HUES6 (cell line): ENCODE measurements at regions not wholly inside any gene's neighbourhood (a gene's known extent, or its start where the extent isn't known, plus 50 kb on each side); places are given as distances from the start of the nearest gene placed in this dataset.

Experiments used
- H3K27ac ChIP-seq: 2 replicates; pipeline ENCODE4 v1.7.0; 2013; ENCODE audit warnings: low read depth, mild to moderate bottlenecking, low read length, inconsistent platforms
- H3K27me3 ChIP-seq: 2 replicates; pipeline ENCODE4 v1.6.1; 2013; ENCODE audit warnings: low read length; ENCODE audit not compliant: control insufficient read depth, insufficient read depth
- H3K36me3 ChIP-seq: 2 replicates; pipeline ENCODE4 v1.6.1; 2013; ENCODE audit warnings: low read length; ENCODE audit not compliant: control insufficient read depth, insufficient read depth
- H3K4me1 ChIP-seq: 2 replicates; pipeline ENCODE4 v1.6.1; 2013; ENCODE audit warnings: low read length; ENCODE audit not compliant: control insufficient read depth, insufficient read depth
- H3K4me3 ChIP-seq: 2 replicates; pipeline ENCODE4 v1.5.1; 2013; ENCODE audit warnings: low read depth, low read length
- H3K9ac ChIP-seq: one replicate; pipeline ENCODE4 v1.6.1; 2013; ENCODE audit warnings: mild to moderate bottlenecking, low read length
- H3K9me3 ChIP-seq: 2 replicates; pipeline ENCODE4 v1.6.1; 2013; ENCODE audit warnings: low read depth, low read length; ENCODE audit not compliant: control insufficient read depth, insufficient read depth

GRCh38 chr4:107276052-107276451, 239.9 kb upstream of the DKK2 start:
- H3K36me3 ChIP-seq, result no peaks in the 10 kb centered on the region
- no peak overlapping the region for H3K9ac ChIP-seq
- H3K27ac ChIP-seq, result no peak overlapping the region
- H3K4me1 ChIP-seq, result peaks cover 4% of the 10 kb centered on the region
- H3K4me3 ChIP-seq, result no peak overlapping the region
- no peaks in the 10 kb centered on the region for H3K9me3 ChIP-seq
- no peaks in the 10 kb centered on the region for H3K27me3 ChIP-seq

GRCh38 chr4:107275225-107275624, 239.1 kb upstream of the DKK2 start:
- Histone ChIP-seq H3K27ac (no peak overlapping the region), H3K4me1 (peaks cover 4% of the 10 kb centered on the region), H3K36me3 (no peaks in the 10 kb centered on the region)

GRCh38 chr4:107270614-107271013, 234.5 kb upstream of the DKK2 start:
- Histone ChIP-seq H3K36me3 (no peaks in the 10 kb centered on the region), H3K4me1 (no peaks in the 10 kb centered on the region), H3K9me3 (no peaks in the 10 kb centered on the region; the same call in 1 of the 2 replicates), H3K27ac (no peak overlapping the region), H3K27me3 (no peaks in the 10 kb centered on the region), H3K4me3 (no peak overlapping the region), H3K9ac (no peak overlapping the region)

More at GRCh38 chr4:107275225-107275624, 239.1 kb upstream of the DKK2 start:
- H3K4me3 ChIP-seq, result no peak overlapping the region
- H3K9me3 ChIP-seq, result no peaks in the 10 kb centered on the region
- H3K27me3 ChIP-seq, result no peaks in the 10 kb centered on the region
- H3K9ac ChIP-seq, result no peak overlapping the region

GRCh38 chr4:107269175-107269574, 233.1 kb upstream of the DKK2 start:
- Histone ChIP-seq H3K27ac (no peak overlapping the region), H3K4me3 (no peak overlapping the region), H3K27me3 (no peaks in the 10 kb centered on the region), H3K9me3 (no peaks in the 10 kb centered on the region; the same call in 1 of the 2 replicates), H3K36me3 (no peaks in the 10 kb centered on the region), H3K4me1 (no peaks in the 10 kb centered on the region), H3K9ac (no peak overlapping the region)

GRCh38 chr4:107265859-107266258, 229.7 kb upstream of the DKK2 start:
- no peak overlapping the region for H3K9ac ChIP-seq
- no peak overlapping the region for H3K27ac ChIP-seq
- no peaks in the 10 kb centered on the region for H3K36me3 ChIP-seq
- no peaks in the 10 kb centered on the region for H3K27me3 ChIP-seq
- H3K4me3 ChIP-seq, result no peak overlapping the region
- H3K4me1 ChIP-seq, result no peaks in the 10 kb centered on the region
- no peaks in the 10 kb centered on the region; the same call in 1 of the 2 replicates for H3K9me3 ChIP-seq

- Histone ChIP-seq H3K27ac (no peak overlapping the region), H3K36me3 (no peaks in the 10 kb centered on the region), H3K4me1 (no peaks in the 10 kb centered on the region; the same call in 1 of the 2 replicates), H3K9ac (no peak overlapping the region), H3K9me3 (no peaks in the 10 kb centered on the region), H3K4me3 (no peak overlapping the region), H3K27me3 (no peaks in the 10 kb centered on the region)
These were observed 225.2 kb upstream of the DKK2 start for GRCh38 chr4:107261241-107261874.

GRCh38 chr4:107258359-107258758, 222.2 kb upstream of the DKK2 start:
- H3K27ac ChIP-seq, result no peak overlapping the region
- H3K4me1 ChIP-seq, result no peaks in the 10 kb centered on the region; the same call in 1 of the 2 replicates
- no peak overlapping the region for H3K9ac ChIP-seq
- H3K4me3 ChIP-seq, result no peak overlapping the region
- H3K9me3 ChIP-seq, result no peaks in the 10 kb centered on the region
- no peaks in the 10 kb centered on the region for H3K27me3 ChIP-seq
- H3K36me3 ChIP-seq, result no peaks in the 10 kb centered on the region

- no peak overlapping the region for H3K9ac ChIP-seq
- no peak overlapping the region for H3K27ac ChIP-seq
- no peak overlapping the region for H3K4me3 ChIP-seq
- H3K9me3 ChIP-seq, result no peaks in the 10 kb centered on the region
- no peaks in the 10 kb centered on the region for H3K27me3 ChIP-seq
- H3K36me3 ChIP-seq, result no peaks in the 10 kb centered on the region
- H3K4me1 ChIP-seq, result no peaks in the 10 kb centered on the region; the same call in 1 of the 2 replicates
These were observed 219.5 kb upstream of the DKK2 start for GRCh38 chr4:107255596-107255995.

- no peaks in the 10 kb centered on the region for H3K27me3 ChIP-seq
- H3K9ac ChIP-seq, result no peak overlapping the region
- H3K36me3 ChIP-seq, result no peaks in the 10 kb centered on the region
- H3K27ac ChIP-seq, result no peak overlapping the region
- no peak overlapping the region for H3K4me3 ChIP-seq
- no peaks in the 10 kb centered on the region; the same call in 1 of the 2 replicates for H3K4me1 ChIP-seq
- no peaks in the 10 kb centered on the region for H3K9me3 ChIP-seq
These were observed 219.0 kb upstream of the DKK2 start for GRCh38 chr4:107255114-107255513.

- no peak overlapping the region for H3K27ac ChIP-seq
These were observed 217.5 kb upstream of the DKK2 start for GRCh38 chr4:107253579-107254068.

GRCh38 chr4:107253090-107253489, 217.0 kb upstream of the DKK2 start:
- Histone ChIP-seq H3K9ac (no peak overlapping the region), H3K27ac (no peak overlapping the region), H3K9me3 (no peaks in the 10 kb centered on the region), H3K4me3 (no peak overlapping the region), H3K4me1 (no peaks in the 10 kb centered on the region; the same call in 1 of the 2 replicates), H3K27me3 (no peaks in the 10 kb centered on the region), H3K36me3 (no peaks in the 10 kb centered on the region)

More at GRCh38 chr4:107253579-107254068, 217.5 kb upstream of the DKK2 start:
- H3K9me3 ChIP-seq, result no peaks in the 10 kb centered on the region
- no peak overlapping the region for H3K9ac ChIP-seq
- H3K4me1 ChIP-seq, result no peaks in the 10 kb centered on the region; the same call in 1 of the 2 replicates
- H3K27me3 ChIP-seq, result no peaks in the 10 kb centered on the region
- H3K36me3 ChIP-seq, result no peaks in the 10 kb centered on the region
- no peak overlapping the region for H3K4me3 ChIP-seq
